Fibroblast of lung (primary cell): ENCODE measurements at regions not wholly inside any gene's neighbourhood (a gene's known extent, or its start where the extent isn't known, plus 50 kb on each side); places are given as distances from the start of the nearest gene placed in this dataset.

Experiments used
- EZH2 ChIP-seq: IDR thresholded peaks from 2 replicates; pipeline ENCODE4 v1.5.1; 2012; ENCODE audit warnings: low read length, control low read depth, mild to moderate bottlenecking; ENCODE audit errors: missing control alignments
- TF ChIP-seq, protein P1 (sequence below), 2 donors: IDR thresholded peaks in 1 of 2; conservative IDR thresholded peaks in 1 of 2; 1 replicate in 1 of 2; 2 replicates in 1 of 2; pipeline ENCODE4 v1.5.1; 2011 to 2012; ENCODE audit warnings: low read length in 2 of 2, control low read depth in 1 of 2, inconsistent platforms in 1 of 2, low read depth in 1 of 2, mild to moderate bottlenecking in 1 of 2

DNA sequence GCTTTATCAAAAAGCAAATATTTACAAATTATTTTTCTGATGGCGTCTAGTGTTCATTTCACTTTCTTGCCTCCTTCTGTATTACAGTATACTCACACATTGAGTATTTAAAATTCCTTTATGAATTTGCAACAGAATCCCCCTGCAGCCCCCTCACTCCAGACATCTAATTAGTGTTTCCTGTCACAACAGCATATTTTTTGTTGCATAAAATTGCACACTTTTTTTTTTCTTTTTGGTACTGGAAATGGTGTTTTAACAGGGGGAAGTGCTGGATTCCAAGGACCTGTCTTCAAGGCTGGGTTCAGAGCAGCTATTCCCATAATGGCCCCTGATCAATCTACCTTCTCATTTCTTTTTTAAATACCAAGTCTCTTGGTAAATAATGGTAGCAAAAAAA lies 184.3 kb upstream of the HMCN1 start:
- TF ChIP-seq, protein P1, sequence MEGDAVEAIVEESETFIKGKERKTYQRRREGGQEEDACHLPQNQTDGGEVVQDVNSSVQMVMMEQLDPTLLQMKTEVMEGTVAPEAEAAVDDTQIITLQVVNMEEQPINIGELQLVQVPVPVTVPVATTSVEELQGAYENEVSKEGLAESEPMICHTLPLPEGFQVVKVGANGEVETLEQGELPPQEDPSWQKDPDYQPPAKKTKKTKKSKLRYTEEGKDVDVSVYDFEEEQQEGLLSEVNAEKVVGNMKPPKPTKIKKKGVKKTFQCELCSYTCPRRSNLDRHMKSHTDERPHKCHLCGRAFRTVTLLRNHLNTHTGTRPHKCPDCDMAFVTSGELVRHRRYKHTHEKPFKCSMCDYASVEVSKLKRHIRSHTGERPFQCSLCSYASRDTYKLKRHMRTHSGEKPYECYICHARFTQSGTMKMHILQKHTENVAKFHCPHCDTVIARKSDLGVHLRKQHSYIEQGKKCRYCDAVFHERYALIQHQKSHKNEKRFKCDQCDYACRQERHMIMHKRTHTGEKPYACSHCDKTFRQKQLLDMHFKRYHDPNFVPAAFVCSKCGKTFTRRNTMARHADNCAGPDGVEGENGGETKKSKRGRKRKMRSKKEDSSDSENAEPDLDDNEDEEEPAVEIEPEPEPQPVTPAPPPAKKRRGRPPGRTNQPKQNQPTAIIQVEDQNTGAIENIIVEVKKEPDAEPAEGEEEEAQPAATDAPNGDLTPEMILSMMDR (conservative IDR thresholded peaks at IDR 0.05 in 1 of 2, IDR thresholded peaks at IDR 0.05 in 1 of 2; ENCODE audit: low read depth in 1 of 2, low read length in 2 of 2), result no peak
- no peak for TF ChIP-seq EZH2
